H1 (cell line): ENCODE measurements at regions not wholly inside any gene's neighbourhood (a gene's known extent, or its start where the extent isn't known, plus 50 kb on each side); places are given as distances from the start of the nearest gene placed in this dataset.

Experiments used
- CTCF ChIA-PET: fragments of 300-600 bp; sonication (Branson Sonifier 250); formaldehyde crosslinking; loops from one replicate; lab custom pipeline; 2021; ENCODE audit not compliant: partially characterized antibody; lab: Charles Lee
- POLR2A ChIA-PET: fragments of 300-600 bp; sonication (Branson Sonifier 250); formaldehyde crosslinking; loops from one replicate; lab custom pipeline; 2021; ENCODE audit warnings: inconsistent platforms; ENCODE audit not compliant: partially characterized antibody; lab: Charles Lee
- DNase-seq, 2 experiments: peaks; one replicate each; pipeline versions ENCODE4 v3.0.0 to v3.0.0-alpha.2; 2010 to 2022; ENCODE audit warnings: low spot score in 2 of 2, low read depth in 1 of 2, mixed read lengths in 1 of 2
- FAIRE-seq: peaks from 2 replicates; lab custom pipeline; 2011; peaks lifted over from hg19 to GRCh38; lab: Jason Lieb, UNC
- H2AFZ ChIP-seq: 2 replicates; pipeline ENCODE4 v1.8.1; 2012; ENCODE audit warnings: low read length, inconsistent platforms
- H2AK5ac ChIP-seq: 2 replicates; pipeline ENCODE4 v1.6.1; 2013; ENCODE audit warnings: low read depth, low read length
- H2BK120ac ChIP-seq: replicated peaks from 2 replicates; pipeline ENCODE3; 2013; ENCODE audit warnings: low read depth, low read length, inconsistent platforms
- H2BK12ac ChIP-seq: 2 replicates; pipeline ENCODE4 v1.6.1; 2013; ENCODE audit warnings: low read depth, low read length
- H2BK15ac ChIP-seq: 2 replicates; pipeline ENCODE4 v1.6.1; 2013; ENCODE audit warnings: low read length
- H2BK20ac ChIP-seq: 2 replicates; pipeline ENCODE4 v1.6.1; 2013; ENCODE audit warnings: low read length
- H2BK5ac ChIP-seq: 2 replicates; pipeline ENCODE4 v1.6.1; 2013; ENCODE audit warnings: low read depth, low read length
- H3K14ac ChIP-seq: 2 replicates; pipeline ENCODE4 v1.6.1; 2013; ENCODE audit warnings: inconsistent platforms; ENCODE audit not compliant: insufficient read length
- H3K18ac ChIP-seq: 2 replicates; pipeline ENCODE4 v1.6.1; 2013; ENCODE audit warnings: low read length; ENCODE audit errors: extremely low read depth
- H3K23ac ChIP-seq: 2 replicates; pipeline ENCODE4 v1.6.1; 2013; ENCODE audit warnings: inconsistent platforms; ENCODE audit not compliant: insufficient read length
- H3K23me2 ChIP-seq: 2 replicates; pipeline ENCODE4 v1.6.1; 2013; ENCODE audit warnings: low read depth, low read length
- H3K27ac ChIP-seq: 2 replicates; pipeline ENCODE4 v1.6.1; 2011; ENCODE audit warnings: low read depth, low read length, inconsistent platforms
- H3K27me3 ChIP-seq, 4 experiments: replicated peaks in 1 of 4; 1 replicate in 1 of 4; 2 replicates in 3 of 4; pipeline versions ENCODE4 v1.6.1 to v1.8.1; 2011 to 2013; ENCODE audit warnings: low read length in 3 of 4, mild to moderate bottlenecking in 3 of 4, inconsistent platforms in 2 of 4, mixed read lengths in 2 of 4, moderate library complexity in 1 of 4; ENCODE audit not compliant: control insufficient read depth in 3 of 4, insufficient read depth in 3 of 4; ENCODE audit errors: extremely low read depth in 1 of 4
- H3K36me3 ChIP-seq, 4 experiments: 2 replicates each; pipeline versions ENCODE4 v1.6.1 to v1.8.1; 2011 to 2013; ENCODE audit warnings: mild to moderate bottlenecking in 4 of 4, low read length in 3 of 4, moderate library complexity in 2 of 4, control low read depth in 1 of 4, inconsistent platforms in 1 of 4; ENCODE audit not compliant: insufficient read depth in 4 of 4, control insufficient read depth in 2 of 4
- H3K4ac ChIP-seq: replicated peaks from 2 replicates; pipeline ENCODE3; 2013; ENCODE audit warnings: low read length, low read depth, mixed read lengths, inconsistent platforms; ENCODE audit not compliant: insufficient read length
- H3K4me1 ChIP-seq, 4 experiments: replicated peaks in 1 of 4; 1 replicate in 1 of 4; 2 replicates in 3 of 4; pipeline versions ENCODE4 v1.6.1 to v1.8.1; 2011 to 2013; ENCODE audit warnings: low read length in 3 of 4, inconsistent platforms in 2 of 4, mixed read lengths in 1 of 4; ENCODE audit not compliant: insufficient read depth in 4 of 4, control insufficient read depth in 3 of 4
- H3K4me2 ChIP-seq, 2 experiments: 2 replicates each; pipeline versions ENCODE4 v1.6.1 to v1.8.1; 2011 to 2013; ENCODE audit warnings: low read depth in 2 of 2, low read length in 2 of 2, control low read depth in 1 of 2, inconsistent platforms in 1 of 2, mild to moderate bottlenecking in 1 of 2; ENCODE audit not compliant: insufficient read depth in 1 of 2
- H3K4me3 ChIP-seq, 4 experiments: fragments of 200-600, 300-600 bp in 1 of 4; sonication (generic), shearing (Covaris generic), sonication (Bioruptor Twin) in 1 of 4; 2 replicates each; pipeline versions ENCODE4 v1.5.1 to v1.8.1; 2011 to 2016; ENCODE audit warnings: low read length in 4 of 4, low read depth in 3 of 4, control low read depth in 2 of 4, inconsistent platforms in 2 of 4, mild to moderate bottlenecking in 2 of 4, mixed read lengths in 1 of 4, moderate library complexity in 1 of 4; ENCODE audit not compliant: insufficient read depth in 2 of 4; ENCODE audit errors: extremely low read depth in 1 of 4
- H3K56ac ChIP-seq: replicated peaks from 2 replicates; pipeline ENCODE3; 2013; ENCODE audit warnings: low read depth, mild to moderate bottlenecking, mixed read lengths, low read length, inconsistent platforms; ENCODE audit not compliant: insufficient read length
- H3K79me1 ChIP-seq: 2 replicates; pipeline ENCODE4 v1.6.1; 2013; ENCODE audit warnings: low read depth, low read length, control low read depth
- H3K79me2 ChIP-seq, 2 experiments: 2 replicates each; pipeline versions ENCODE4 v1.6.1 to v1.8.1; 2012 to 2013; ENCODE audit warnings: low read length in 2 of 2, mild to moderate bottlenecking in 2 of 2, inconsistent platforms in 1 of 2; ENCODE audit not compliant: insufficient read depth in 2 of 2, control insufficient read depth in 1 of 2
- H3K9ac ChIP-seq, 4 experiments: replicated peaks in 1 of 4; 1 replicate in 1 of 4; 2 replicates in 3 of 4; pipeline versions ENCODE4 v1.6.1 to v1.8.1; 2011 to 2013; ENCODE audit warnings: low read depth in 3 of 4, low read length in 3 of 4, control low read depth in 2 of 4, mild to moderate bottlenecking in 2 of 4, moderate library complexity in 2 of 4, inconsistent platforms in 1 of 4; ENCODE audit errors: extremely low read depth in 1 of 4
- H3K9me3 ChIP-seq, 2 experiments: 2 replicates each; pipeline versions ENCODE4 v1.6.1 to v1.8.1; 2012 to 2013; ENCODE audit warnings: mild to moderate bottlenecking in 2 of 2, moderate library complexity in 2 of 2, control low read depth in 1 of 2, inconsistent platforms in 1 of 2, low read depth in 1 of 2, low read length in 1 of 2, mixed read lengths in 1 of 2; ENCODE audit not compliant: insufficient read depth in 2 of 2
- H4K20me1 ChIP-seq, 2 experiments: replicated peaks in 1 of 2; 2 replicates each; pipeline versions ENCODE3 to v1.8.1; 2011 to 2013; ENCODE audit warnings: inconsistent platforms in 2 of 2, low read length in 2 of 2, mild to moderate bottlenecking in 1 of 2; ENCODE audit not compliant: insufficient read depth in 2 of 2, control insufficient read depth in 1 of 2
- H4K5ac ChIP-seq: 2 replicates; pipeline ENCODE4 v1.6.1; 2013; ENCODE audit warnings: low read length, low read depth, mixed read lengths, inconsistent platforms; ENCODE audit not compliant: insufficient read length
- H4K8ac ChIP-seq: 2 replicates; pipeline ENCODE4 v1.8.0; 2013; ENCODE audit warnings: mild to moderate bottlenecking, moderate library complexity, low read length, inconsistent platforms; ENCODE audit not compliant: insufficient read depth; ENCODE audit errors: extremely low read depth
- H4K91ac ChIP-seq: replicated peaks from 2 replicates; pipeline ENCODE3; 2013; ENCODE audit warnings: low read length, mixed read lengths, inconsistent platforms; ENCODE audit not compliant: insufficient read length
- CBX5 ChIP-seq: fragments of 300-800, 300-1000 bp; sonication (generic); IDR thresholded peaks from 2 replicates; pipeline ENCODE4 v1.7.1; 2016; ENCODE audit warnings: antibody characterized with exemption, low read length, low read depth
- HDAC6 ChIP-seq: IDR thresholded peaks from one replicate; pipeline ENCODE4 v1.7.1; 2012; ENCODE audit warnings: low read depth, mild to moderate bottlenecking, inconsistent platforms, low read length, moderate library complexity
- KDM5A ChIP-seq: fragments of 200-600 bp; IDR thresholded peaks from 2 replicates; pipeline ENCODE4 v1.7.1; 2012; ENCODE audit warnings: mild to moderate bottlenecking, low read length, inconsistent platforms, mixed read lengths
- RAD21 ChIP-seq, 2 experiments: IDR thresholded peaks in 1 of 2; conservative IDR thresholded peaks in 1 of 2; 2 replicates each; pipeline ENCODE4 v1.6.1; 2011; ENCODE audit warnings: low read depth in 2 of 2, low read length in 2 of 2, improper control_type of control experiment in 1 of 2, inconsistent platforms in 1 of 2, mild to moderate bottlenecking in 1 of 2, moderate library complexity in 1 of 2
- SUZ12 ChIP-seq: fragments of 200-600 bp; sonication (generic); IDR thresholded peaks from 2 replicates; pipeline ENCODE4 v1.6.1; 2012; ENCODE audit warnings: mild to moderate bottlenecking, inconsistent platforms, low read length, moderate library complexity, mixed read lengths
- WGBS, 2 experiments: shearing (Covaris generic) in 1 of 2; methylation state at CpG; one replicate each; pipeline versions ENCODE4 v1.1.6 to v1.1.7; 2013 to 2015; ENCODE audit warnings: low lambda C conversion rate in 2 of 2, mixed read lengths in 2 of 2, inconsistent platforms in 1 of 2, low coverage in 1 of 2, missing lambda C conversion rate in 1 of 2; ENCODE audit not compliant: insufficient replicate concordance in 2 of 2, insufficient coverage in 1 of 2, insufficient read length in 1 of 2; ENCODE audit errors: extremely low coverage in 1 of 2, missing lambda C conversion rate in 1 of 2; 5-methylcytosine and 5-hydroxymethylcytosine counted together

GRCh38 chr17:52930581-52930980, 772.1 kb upstream of the CA10 start:
- ChIA-PET POLR2A (no interaction called here), CTCF (interaction anchor here (0.6 to 0.7 kb wide), 3 partner anchors 301 to 1199 kb away, joined by 3 read pairs; no protein-coding TSS in a partner anchor)
- no peak overlapping the region for H3K4ac ChIP-seq
- H3K27me3 ChIP-seq = peaks cover 0 to 1% (median 0%) of the 10 kb centered on the region in 4 experiments; a peak in 1 of 7 replicates
- H3K56ac ChIP-seq = no peak overlapping the region
- no peak overlapping the region for H3K14ac ChIP-seq
- no peak overlapping the region for H3K27ac ChIP-seq
- H2BK5ac ChIP-seq = no peak overlapping the region
- H3K23ac ChIP-seq = no peak overlapping the region
- no peak overlapping the region for H3K18ac ChIP-seq
- TF ChIP-seq KDM5A = no peak
- TF ChIP-seq HDAC6 = no peak
- no peak for TF ChIP-seq SUZ12
- TF ChIP-seq CBX5 = no peak
- TF ChIP-seq RAD21 (IDR thresholded peaks at IDR 0.05 in 1 of 2, conservative IDR thresholded peaks at IDR 0.05 in 1 of 2; ENCODE audit: low read depth in 2 of 2, low read length in 2 of 2) = no peak
- H3K9ac ChIP-seq = no peak overlapping the region
- WGBS, 2 experiments = 95% methylated on average over 3 of the region's 3 CpGs; no CpG with 5 or more reads in 1 of the 2 experiments
- H3K4me1 ChIP-seq = no peaks in the 10 kb centered on the region
- H4K20me1 ChIP-seq = no peaks in the 10 kb centered on the region
- no peak for DNase-seq
- H3K36me3 ChIP-seq = no peaks in the 10 kb centered on the region
- no peak for FAIRE-seq
- H3K4me2 ChIP-seq = no peak overlapping the region
- H3K79me1 ChIP-seq = no peaks in the 10 kb centered on the region
- no peak overlapping the region for H4K91ac ChIP-seq
- H2BK12ac ChIP-seq = no peak overlapping the region
- H2BK15ac ChIP-seq = no peak overlapping the region
- no peak overlapping the region for H2AK5ac ChIP-seq
- H4K8ac ChIP-seq = no peak overlapping the region
- H2BK20ac ChIP-seq = no peak overlapping the region
- H2BK120ac ChIP-seq = no peak overlapping the region
- H3K9me3 ChIP-seq = peaks cover 0 to 3% of the 10 kb centered on the region in 2 experiments; a peak in 1 of 4 replicates
- no peak overlapping the region for H2AFZ ChIP-seq
- no peak overlapping the region for H3K4me3 ChIP-seq
- no peak overlapping the region for H4K5ac ChIP-seq
- H3K79me2 ChIP-seq = no peaks in the 10 kb centered on the region
- no peaks in the 10 kb centered on the region for H3K23me2 ChIP-seq
